ENCODE measurements at regions not wholly inside any gene's neighbourhood (a gene's known extent, or its start where the extent isn't known, plus 50 kb on each side); places are given as distances from the start of the nearest gene placed in this dataset.

- TF ChIP-seq, protein P1, sequence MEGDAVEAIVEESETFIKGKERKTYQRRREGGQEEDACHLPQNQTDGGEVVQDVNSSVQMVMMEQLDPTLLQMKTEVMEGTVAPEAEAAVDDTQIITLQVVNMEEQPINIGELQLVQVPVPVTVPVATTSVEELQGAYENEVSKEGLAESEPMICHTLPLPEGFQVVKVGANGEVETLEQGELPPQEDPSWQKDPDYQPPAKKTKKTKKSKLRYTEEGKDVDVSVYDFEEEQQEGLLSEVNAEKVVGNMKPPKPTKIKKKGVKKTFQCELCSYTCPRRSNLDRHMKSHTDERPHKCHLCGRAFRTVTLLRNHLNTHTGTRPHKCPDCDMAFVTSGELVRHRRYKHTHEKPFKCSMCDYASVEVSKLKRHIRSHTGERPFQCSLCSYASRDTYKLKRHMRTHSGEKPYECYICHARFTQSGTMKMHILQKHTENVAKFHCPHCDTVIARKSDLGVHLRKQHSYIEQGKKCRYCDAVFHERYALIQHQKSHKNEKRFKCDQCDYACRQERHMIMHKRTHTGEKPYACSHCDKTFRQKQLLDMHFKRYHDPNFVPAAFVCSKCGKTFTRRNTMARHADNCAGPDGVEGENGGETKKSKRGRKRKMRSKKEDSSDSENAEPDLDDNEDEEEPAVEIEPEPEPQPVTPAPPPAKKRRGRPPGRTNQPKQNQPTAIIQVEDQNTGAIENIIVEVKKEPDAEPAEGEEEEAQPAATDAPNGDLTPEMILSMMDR (IDR thresholded peaks at IDR 0.05; ENCODE audit: low read depth, low read length, missing input control) = no peak
- TF ChIP-seq, protein P2, sequence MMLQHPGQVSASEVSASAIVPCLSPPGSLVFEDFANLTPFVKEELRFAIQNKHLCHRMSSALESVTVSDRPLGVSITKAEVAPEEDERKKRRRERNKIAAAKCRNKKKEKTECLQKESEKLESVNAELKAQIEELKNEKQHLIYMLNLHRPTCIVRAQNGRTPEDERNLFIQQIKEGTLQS (IDR thresholded peaks at IDR 0.05) = no peak
- TF ChIP-seq, protein P3, sequence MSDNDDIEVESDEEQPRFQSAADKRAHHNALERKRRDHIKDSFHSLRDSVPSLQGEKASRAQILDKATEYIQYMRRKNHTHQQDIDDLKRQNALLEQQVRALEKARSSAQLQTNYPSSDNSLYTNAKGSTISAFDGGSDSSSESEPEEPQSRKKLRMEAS (IDR thresholded peaks at IDR 0.05) = no peak
- TF ChIP-seq JUND (IDR thresholded peaks at IDR 0.05) = no peak
- no peak for TF ChIP-seq RAD21 (IDR thresholded peaks at IDR 0.05)
Observed at GRCh38 chr2:225787497-225787896, 388.0 kb downstream of the NYAP2 start.

Measured in liver (tissue), 3 donors.